Esophagus muscularis mucosa (tissue), 4 donors: ENCODE measurements at regions not wholly inside any gene's neighbourhood (a gene's known extent, or its start where the extent isn't known, plus 50 kb on each side); places are given as distances from the start of the nearest gene placed in this dataset.

Source experiments
- DNase-seq: peaks from one replicate; pipeline ENCODE4 v3.0.0-alpha.2; 2017; ENCODE audit errors: extremely low spot score
- H3K27ac ChIP-seq, 4 donors: fragments of 200-600 bp; sonication (generic); replicated peaks in 1 of 4; 1 replicate in 3 of 4; 2 replicates in 1 of 4; pipeline ENCODE4 v1.5.1; 2016 to 2019; ENCODE audit warnings: mild to moderate bottlenecking in 1 of 4
- H3K27me3 ChIP-seq, 4 donors: fragments of 200-600 bp; sonication (generic); one replicate each; pipeline versions ENCODE4 v1.5.1 to v1.6.0; 2016 to 2019
- H3K36me3 ChIP-seq, 4 donors: fragments of 200-600 bp; sonication (generic); one replicate each; pipeline ENCODE4 v1.5.1; 2016 to 2019
- H3K4me1 ChIP-seq, 4 donors: fragments of 200-600 bp; sonication (generic); one replicate each; pipeline ENCODE4 v1.5.1; 2016 to 2019
- H3K4me3 ChIP-seq, 4 donors: fragments of 200-600 bp; sonication (generic); 1 replicate in 2 of 4; 2 replicates in 2 of 4; pipeline ENCODE4 v1.5.1; 2016 to 2019; ENCODE audit warnings: mild to moderate bottlenecking in 4 of 4, moderate library complexity in 1 of 4
- H3K9me3 ChIP-seq, 4 donors: fragments of 200-600 bp; sonication (generic); 1 replicate in 3 of 4; 2 replicates in 1 of 4; pipeline ENCODE4 v1.5.1; 2016 to 2019
- CTCF ChIP-seq, 3 experiments: fragments of 200-600 bp in 2 of 3; fragments of 450-650 bp in 1 of 3; sonication (generic) in 2 of 3; IDR thresholded peaks; one replicate each; pipeline ENCODE4 v1.5.1; 2017 to 2019; ENCODE audit warnings: antibody characterized with exemption in 3 of 3, mild to moderate bottlenecking in 2 of 3, moderate library complexity in 1 of 3
- EP300 ChIP-seq: sonication (generic); formaldehyde crosslinking; IDR thresholded peaks from one replicate; pipeline ENCODE4 v1.6.1; 2017; ENCODE audit warnings: antibody characterized with exemption
- POLR2A ChIP-seq: fragments of 450-650 bp; IDR thresholded peaks from one replicate; pipeline ENCODE4 v1.6.1; 2017; ENCODE audit warnings: antibody characterized with exemption, moderate library complexity, mild to moderate bottlenecking, low read depth
- POLR2AphosphoS5 ChIP-seq, 2 donors: sonication (generic); formaldehyde crosslinking; IDR thresholded peaks; one replicate each; pipeline ENCODE4 v1.6.1; 2017; ENCODE audit warnings: antibody characterized with exemption in 2 of 2
- WGBS: methylation state at CpG from one replicate; pipeline ENCODE4 v1.1.5; 2018; 5-methylcytosine and 5-hydroxymethylcytosine counted together
- intact Hi-C: fragments of 100-400 bp; cut with DNase I; formaldehyde crosslinking; loops from one replicate; pipeline ENCODE4 v1.15.1; 2023

- Histone ChIP-seq H3K27ac (no peak overlapping the region), H3K9me3 (no peaks in the 10 kb centered on the region), H3K4me3 (no peak overlapping the region), H3K4me1 (peaks cover 0 to 6% (median 0%) of the 10 kb centered on the region in 4 donors), H3K27me3 (no peaks in the 10 kb centered on the region), H3K36me3 (no peaks in the 10 kb centered on the region)
- intact Hi-C loops: no loop called here
- DNase-seq: no peak
- WGBS: 83% methylated on average over 4 of the region's 4 CpGs
- TF ChIP-seq CTCF (IDR thresholded peaks at IDR 0.05) (no peak), POLR2AphosphoS5 (IDR thresholded peaks at IDR 0.05) (no peak), EP300 (no peak), POLR2A (no peak)
Measured at GRCh38 chr6:15770347-15771143, 107.7 kb upstream of the DTNBP1 start.

GRCh38 chr6:15769511-15770018 lies 106.7 kb upstream of the DTNBP1 start:
- Histone ChIP-seq H3K4me3 (no peak overlapping the region), H3K4me1 (peaks cover 0 to 6% (median 0%) of the 10 kb centered on the region in 4 donors), H3K27ac (no peak overlapping the region), H3K36me3 (no peaks in the 10 kb centered on the region), H3K9me3 (no peaks in the 10 kb centered on the region), H3K27me3 (no peaks in the 10 kb centered on the region)
- TF ChIP-seq CTCF (IDR thresholded peaks at IDR 0.05) (no peak), EP300 (no peak)
- WGBS: 59% methylated on average over 5 of the region's 5 CpGs
- DNase-seq: no peak
- intact Hi-C loops: no loop called here

GRCh38 chr6:15768999-15769398 lies 106.2 kb upstream of the DTNBP1 start:
- Histone ChIP-seq H3K36me3 (no peaks in the 10 kb centered on the region), H3K4me1 (peaks cover 0 to 6% (median 3%) of the 10 kb centered on the region in 4 donors), H3K27me3 (no peaks in the 10 kb centered on the region), H3K4me3 (no peak overlapping the region), H3K9me3 (no peaks in the 10 kb centered on the region), H3K27ac (no peak overlapping the region)
- intact Hi-C loops: no loop called here
- TF ChIP-seq CTCF (IDR thresholded peaks at IDR 0.05): no peak
- no peak for TF ChIP-seq POLR2AphosphoS5 (IDR thresholded peaks at IDR 0.05)
- TF ChIP-seq EP300: no peak
- no peak for TF ChIP-seq POLR2A
- DNase-seq: no peak
- 90% methylated on average over 5 of the region's 5 CpGs for WGBS

- 41% methylated on average over 8 of the region's 8 CpGs for WGBS
- intact Hi-C loops: no loop called here
- H3K4me1 ChIP-seq: peaks cover 0 to 10% (median 6%) of the 10 kb centered on the region in 4 donors
- no peaks in the 10 kb centered on the region for H3K27me3 ChIP-seq
- no peak overlapping the region for H3K27ac ChIP-seq
- H3K36me3 ChIP-seq: no peaks in the 10 kb centered on the region
- H3K9me3 ChIP-seq: no peaks in the 10 kb centered on the region
- peak; percentile 31 for DNase-seq
- H3K4me3 ChIP-seq: no peak overlapping the region
- TF ChIP-seq CTCF (IDR thresholded peaks at IDR 0.05): no peak
- TF ChIP-seq POLR2A: no peak
- no peak for TF ChIP-seq EP300
- no peak for TF ChIP-seq POLR2AphosphoS5 (IDR thresholded peaks at IDR 0.05)
Measured at GRCh38 chr6:15763837-15764236, 101.0 kb upstream of the DTNBP1 start.
